ENCODE measurements at regions not wholly inside any gene's neighbourhood (a gene's known extent, or its start where the extent isn't known, plus 50 kb on each side); places are given as distances from the start of the nearest gene placed in this dataset.

GRCh38 chr3:6791161-6791560, 69.8 kb upstream of the GRM7 start:
- Mint-ChIP-seq H3K4me3 (no peak overlapping the region), H3K36me3 (no peaks in the 10 kb centered on the region), H3K4me1 (no peaks in the 10 kb centered on the region), H3K27ac (no peak overlapping the region), H3K9me3 (peaks cover 0 to 4% (median 0%) of the 10 kb centered on the region in 8 donors), H3K27me3 (no peaks in the 10 kb centered on the region)
- no peak for DNase-seq
- no peak overlapping the region for H3K27ac ChIP-seq (ENCODE audit: low read depth, low read length)
- ChIA-PET CTCF (ENCODE audit: partially characterized antibody) (no interaction called here), POLR2A (ENCODE audit: partially characterized antibody) (no interaction called here)
- intact Hi-C loops (cut with micrococcal nuclease) = no loop called here
- H3K27me3 ChIP-seq (ENCODE audit: insufficient read depth, low read length) = no peaks in the 10 kb centered on the region
- no peaks in the 10 kb centered on the region for H3K4me1 ChIP-seq (ENCODE audit: insufficient read depth, low read length)
- H3K4me3 ChIP-seq (ENCODE audit: low read length in 2 of 2) = no peak overlapping the region
- no peaks in the 10 kb centered on the region for H3K9me3 ChIP-seq (ENCODE audit: control insufficient read depth in 1 of 2, low read length in 2 of 2)
- H3K36me3 ChIP-seq (ENCODE audit: insufficient read depth, low read length) = no peaks in the 10 kb centered on the region

GRCh38 chr3:6799264-6799915, 61.5 kb upstream of the GRM7 start:
- POLR2A ChIA-PET (ENCODE audit: partially characterized antibody) = no interaction called here
- CTCF ChIA-PET (ENCODE audit: partially characterized antibody) = no interaction called here

GRCh38 chr3:6803619-6804018, 57.3 kb upstream of the GRM7 start:
- Histone ChIP-seq H3K4me3 (ENCODE audit: low read length in 2 of 2) (no peak overlapping the region), H3K9me3 (ENCODE audit: control insufficient read depth in 1 of 2, low read length in 2 of 2) (no peaks in the 10 kb centered on the region), H3K27me3 (ENCODE audit: insufficient read depth, low read length) (no peaks in the 10 kb centered on the region), H3K4me1 (ENCODE audit: insufficient read depth, low read length) (no peaks in the 10 kb centered on the region), H3K36me3 (ENCODE audit: insufficient read depth, low read length) (no peaks in the 10 kb centered on the region), H3K27ac (ENCODE audit: low read depth, low read length) (no peak overlapping the region)
- Mint-ChIP-seq H3K27me3 (no peaks in the 10 kb centered on the region), H3K27ac (no peak overlapping the region), H3K36me3 (no peaks in the 10 kb centered on the region), H3K4me3 (no peak overlapping the region), H3K9me3 (peaks cover 0 to 3% (median 0%) of the 10 kb centered on the region in 8 donors), H3K4me1 (no peaks in the 10 kb centered on the region)
- no peak for DNase-seq
- ChIA-PET POLR2A (ENCODE audit: partially characterized antibody) (no interaction called here), CTCF (ENCODE audit: partially characterized antibody) (interaction anchor here (1.5 kb wide), 1 partner anchor 9 kb away, joined by 4 read pairs; no protein-coding TSS in a partner anchor)
- intact Hi-C loops (cut with micrococcal nuclease) = no loop called here

More at GRCh38 chr3:6799264-6799915, 61.5 kb upstream of the GRM7 start:
- no peak overlapping the region for H3K4me3 ChIP-seq (ENCODE audit: low read length in 2 of 2)
- no peaks in the 10 kb centered on the region for H3K4me1 Mint-ChIP-seq
- intact Hi-C loops (cut with micrococcal nuclease) = no loop called here
- no peak overlapping the region for H3K27ac Mint-ChIP-seq
- H3K4me1 ChIP-seq (ENCODE audit: insufficient read depth, low read length) = no peaks in the 10 kb centered on the region
- H3K36me3 ChIP-seq (ENCODE audit: insufficient read depth, low read length) = no peaks in the 10 kb centered on the region
- H3K9me3 ChIP-seq (ENCODE audit: control insufficient read depth in 1 of 2, low read length in 2 of 2) = no peaks in the 10 kb centered on the region
- H3K27me3 ChIP-seq (ENCODE audit: insufficient read depth, low read length) = no peaks in the 10 kb centered on the region
- H3K27ac ChIP-seq (ENCODE audit: low read depth, low read length) = no peak overlapping the region
- no peaks in the 10 kb centered on the region for H3K36me3 Mint-ChIP-seq
- no peak overlapping the region for H3K4me3 Mint-ChIP-seq
- DNase-seq = peak in 2 of 5 donors; percentile 1 to 2
- H3K9me3 Mint-ChIP-seq = peaks cover 0 to 2% (median 0%) of the 10 kb centered on the region in 8 donors
- no peaks in the 10 kb centered on the region for H3K27me3 Mint-ChIP-seq

- intact Hi-C loops (cut with micrococcal nuclease) = no loop called here
- CTCF ChIA-PET (ENCODE audit: partially characterized antibody) = no interaction called here
- H3K36me3 Mint-ChIP-seq = no peaks in the 10 kb centered on the region
- peaks cover 0 to 3% (median 0%) of the 10 kb centered on the region in 8 donors for H3K9me3 Mint-ChIP-seq
- no peaks in the 10 kb centered on the region for H3K4me1 Mint-ChIP-seq
- no peaks in the 10 kb centered on the region for H3K9me3 ChIP-seq (ENCODE audit: control insufficient read depth in 1 of 2, low read length in 2 of 2)
- no peaks in the 10 kb centered on the region for H3K36me3 ChIP-seq (ENCODE audit: insufficient read depth, low read length)
- H3K4me3 Mint-ChIP-seq = no peak overlapping the region
- no peak overlapping the region for H3K27ac ChIP-seq (ENCODE audit: low read depth, low read length)
- DNase-seq = no peak
- H3K27me3 ChIP-seq (ENCODE audit: insufficient read depth, low read length) = no peaks in the 10 kb centered on the region
- H3K4me3 ChIP-seq (ENCODE audit: low read length in 2 of 2) = no peak overlapping the region
- no peaks in the 10 kb centered on the region for H3K4me1 ChIP-seq (ENCODE audit: insufficient read depth, low read length)
- POLR2A ChIA-PET (ENCODE audit: partially characterized antibody) = no interaction called here
- H3K27me3 Mint-ChIP-seq = no peaks in the 10 kb centered on the region
- no peak overlapping the region for H3K27ac Mint-ChIP-seq
Observed at GRCh38 chr3:6805236-6805635, 55.7 kb upstream of the GRM7 start.

GRCh38 chr3:6806991-6807390, 53.9 kb upstream of the GRM7 start:
- H3K36me3 ChIP-seq (ENCODE audit: insufficient read depth, low read length) = no peaks in the 10 kb centered on the region
- H3K27ac ChIP-seq (ENCODE audit: low read depth, low read length) = no peak overlapping the region
- H3K27ac Mint-ChIP-seq = no peak overlapping the region
- no peaks in the 10 kb centered on the region for H3K9me3 ChIP-seq (ENCODE audit: control insufficient read depth in 1 of 2, low read length in 2 of 2)
- H3K36me3 Mint-ChIP-seq = no peaks in the 10 kb centered on the region
- H3K4me3 ChIP-seq (ENCODE audit: low read length in 2 of 2) = no peak overlapping the region
- intact Hi-C loops (cut with micrococcal nuclease) = no loop called here
- H3K27me3 Mint-ChIP-seq = no peaks in the 10 kb centered on the region
- no peaks in the 10 kb centered on the region for H3K27me3 ChIP-seq (ENCODE audit: insufficient read depth, low read length)
- H3K9me3 Mint-ChIP-seq = peaks cover 0 to 4% (median 0%) of the 10 kb centered on the region in 8 donors
- ChIA-PET POLR2A (ENCODE audit: partially characterized antibody) (no interaction called here), CTCF (ENCODE audit: partially characterized antibody) (no interaction called here)
- no peak for DNase-seq
- no peak overlapping the region for H3K4me3 Mint-ChIP-seq
- H3K4me1 ChIP-seq (ENCODE audit: insufficient read depth, low read length) = no peaks in the 10 kb centered on the region
- no peaks in the 10 kb centered on the region for H3K4me1 Mint-ChIP-seq

DNA sequence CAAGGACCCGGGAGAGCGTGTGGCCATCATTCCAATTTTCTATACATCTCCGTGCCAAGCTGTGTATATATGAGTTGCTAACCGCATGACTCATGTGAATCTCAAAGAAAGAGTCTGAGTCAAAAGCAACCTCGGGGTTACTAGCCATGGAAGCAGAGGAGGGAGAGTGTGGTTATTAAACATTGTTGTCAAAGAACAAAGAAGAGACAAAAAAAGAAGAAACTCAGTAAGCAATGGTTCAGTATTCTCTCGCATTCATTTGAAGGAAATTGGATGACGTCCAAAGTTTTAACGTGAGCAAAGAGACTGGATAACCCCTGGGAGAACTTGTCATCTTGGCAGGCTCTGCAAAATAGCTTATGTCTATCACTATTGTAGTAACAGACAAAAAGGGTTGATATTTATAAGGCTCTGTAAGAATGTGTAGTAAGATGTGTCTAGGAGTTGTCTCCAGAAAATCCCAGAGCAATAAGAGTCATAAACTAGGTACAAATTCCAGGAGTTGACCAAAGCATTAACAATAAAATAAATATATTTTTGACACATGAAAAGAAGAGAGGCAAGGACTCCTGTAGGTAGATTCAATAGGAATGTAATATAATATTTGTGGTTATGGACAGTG, 52.8 kb upstream of the GRM7 start:
- DNase-seq = no peak
- Mint-ChIP-seq H3K9me3 (peaks cover 0 to 5% (median 1%) of the 10 kb centered on the region in 8 donors), H3K27me3 (no peaks in the 10 kb centered on the region), H3K36me3 (no peaks in the 10 kb centered on the region), H3K4me3 (no peak overlapping the region), H3K27ac (no peak overlapping the region), H3K4me1 (no peaks in the 10 kb centered on the region)
- Histone ChIP-seq H3K9me3 (ENCODE audit: control insufficient read depth in 1 of 2, low read length in 2 of 2) (no peaks in the 10 kb centered on the region), H3K4me1 (ENCODE audit: insufficient read depth, low read length) (no peaks in the 10 kb centered on the region), H3K27me3 (ENCODE audit: insufficient read depth, low read length) (no peaks in the 10 kb centered on the region), H3K36me3 (ENCODE audit: insufficient read depth, low read length) (no peaks in the 10 kb centered on the region), H3K27ac (ENCODE audit: low read depth, low read length) (no peak overlapping the region), H3K4me3 (ENCODE audit: low read length in 2 of 2) (no peak overlapping the region)
- intact Hi-C loops (cut with micrococcal nuclease) = no loop called here
- ChIA-PET POLR2A (ENCODE audit: partially characterized antibody) (no interaction called here), CTCF (ENCODE audit: partially characterized antibody) (no interaction called here)

- intact Hi-C loops (cut with micrococcal nuclease) = no loop called here
- Mint-ChIP-seq H3K9me3 (peaks cover 0 to 9% (median 3%) of the 10 kb centered on the region in 8 donors), H3K4me3 (no peak overlapping the region), H3K4me1 (no peaks in the 10 kb centered on the region), H3K36me3 (no peaks in the 10 kb centered on the region), H3K27me3 (no peaks in the 10 kb centered on the region), H3K27ac (no peak overlapping the region)
- Histone ChIP-seq H3K36me3 (ENCODE audit: insufficient read depth, low read length) (no peaks in the 10 kb centered on the region), H3K4me3 (ENCODE audit: low read length in 2 of 2) (no peak overlapping the region), H3K4me1 (ENCODE audit: insufficient read depth, low read length) (no peaks in the 10 kb centered on the region), H3K27me3 (ENCODE audit: insufficient read depth, low read length) (no peaks in the 10 kb centered on the region), H3K27ac (ENCODE audit: low read depth, low read length) (no peak overlapping the region), H3K9me3 (ENCODE audit: control insufficient read depth in 1 of 2, low read length in 2 of 2) (no peaks in the 10 kb centered on the region)
- DNase-seq = no peak
- POLR2A ChIA-PET (ENCODE audit: partially characterized antibody) = no interaction called here
- CTCF ChIA-PET (ENCODE audit: partially characterized antibody) = no interaction called here
Observed at GRCh38 chr3:6809349-6809748, 51.6 kb upstream of the GRM7 start.

Data from CD4-positive, alpha-beta memory T cell (primary cell).